ENCODE measurements at regions not wholly inside any gene's neighbourhood (a gene's known extent, or its start where the extent isn't known, plus 50 kb on each side); places are given as distances from the start of the nearest gene placed in this dataset.
"Not testable (repeated sequence)": the region's sequence is repeated elsewhere in the genome, so short reads cannot be mapped to it uniquely, and the experiment has no call there.

DNA sequence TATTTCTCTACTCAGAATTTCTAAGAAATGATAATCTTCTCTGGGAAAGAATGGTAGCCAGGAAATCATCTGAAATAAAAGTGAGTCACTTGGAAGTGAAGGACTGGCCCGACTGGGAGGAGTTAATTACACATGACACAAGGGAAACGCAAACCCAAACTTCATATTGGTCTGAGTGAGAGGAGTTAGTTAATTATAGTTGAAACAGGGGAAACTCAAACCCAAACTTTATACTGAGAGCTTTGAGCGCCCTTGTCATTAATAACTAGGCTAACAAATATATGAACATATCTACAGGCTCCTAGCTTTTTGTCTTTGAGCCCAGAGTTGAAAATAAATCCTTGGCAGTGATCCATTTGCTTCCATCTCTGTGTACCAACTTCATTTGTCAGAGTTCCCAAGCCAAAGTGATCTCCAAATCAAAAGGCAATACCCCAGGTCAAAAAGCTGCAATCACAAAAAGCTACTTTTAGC lies 187.8 kb upstream of the COL3A1 start:
- Histone ChIP-seq H3K4me3 (ENCODE audit: low read depth, low read length) (no peak overlapping the region), H3K27me3 (ENCODE audit: control insufficient read depth, insufficient read depth, low read length) (no peaks in the 10 kb centered on the region), H3K36me3 (ENCODE audit: control insufficient read depth, insufficient read depth, low read length) (no peaks in the 10 kb centered on the region)
- TF ChIP-seq CTCF (IDR thresholded peaks at IDR 0.05; ENCODE audit: insufficient read depth, low read depth, low read length): no peak
- no peak for DNase-seq (ENCODE audit: low read depth)
- ChIA-PET POLR2A (interaction anchor here (0.6 to 0.8 kb wide), 3 partner anchors 20 to 195 kb away, joined by 3 to 6 read pairs (median 5); no protein-coding TSS in a partner anchor), CTCF (no interaction called here)

DNA sequence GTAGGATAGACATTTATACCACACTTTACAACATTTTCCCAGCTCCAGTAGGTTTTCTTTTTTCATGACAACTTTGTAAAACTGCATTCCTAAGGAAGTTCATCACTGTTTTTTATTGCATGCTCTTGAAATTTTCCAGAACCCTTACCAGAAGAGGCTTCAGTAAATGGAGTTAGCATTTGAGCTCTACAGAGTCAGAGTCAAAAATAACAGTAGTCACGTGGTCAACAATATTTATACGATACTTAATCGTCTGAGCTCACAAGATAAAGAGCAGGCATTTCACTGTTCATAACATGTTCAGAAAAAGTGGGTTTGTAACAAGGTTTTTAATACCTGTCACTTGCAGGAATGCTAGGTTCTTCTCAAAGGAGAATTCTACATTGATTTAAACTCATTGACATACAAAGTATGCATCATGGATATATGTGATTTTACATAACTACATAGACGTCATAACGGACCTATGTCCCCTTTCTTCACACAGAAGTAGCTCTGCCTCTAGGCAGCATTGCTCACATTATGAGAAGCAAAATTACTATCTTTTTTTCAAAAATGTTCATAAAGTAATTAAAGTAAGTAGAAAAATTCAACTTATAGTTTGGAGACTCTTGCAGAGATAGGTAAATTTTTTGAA lies 187.0 kb upstream of the COL3A1 start:
- DNase-seq (ENCODE audit: low read depth): peak; percentile 92
- no peak overlapping the region for H3K4me3 ChIP-seq (ENCODE audit: low read depth, low read length)

DNA sequence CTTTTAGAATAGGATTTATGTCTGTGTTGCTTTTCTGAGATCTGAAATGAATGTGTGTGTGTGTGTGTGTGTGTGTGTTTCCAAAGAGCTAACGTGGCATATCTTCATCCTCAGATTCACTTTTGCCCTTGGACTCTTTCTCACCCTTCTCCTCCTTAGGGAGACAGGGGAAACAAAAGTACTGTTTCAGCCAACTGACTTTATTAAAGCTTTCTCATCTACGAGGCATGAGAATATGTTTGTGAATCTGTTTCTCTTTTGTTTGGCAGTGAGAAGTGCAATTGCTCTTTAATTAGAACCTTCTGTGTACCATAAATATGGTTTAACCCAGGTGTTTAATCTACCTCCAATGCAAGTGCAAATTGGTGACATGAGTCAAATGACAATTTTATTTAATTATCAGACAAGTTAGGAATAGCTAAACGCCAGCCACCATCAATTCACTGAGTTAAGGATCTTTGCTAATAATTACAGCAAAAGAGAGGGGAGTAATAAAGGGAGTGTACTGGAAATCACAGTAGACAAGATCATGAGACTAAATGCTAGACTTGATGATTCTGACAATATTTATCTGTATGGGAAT lies 186.4 kb upstream of the COL3A1 start:
- no peaks in the 10 kb centered on the region for H3K36me3 ChIP-seq (ENCODE audit: control insufficient read depth, insufficient read depth, low read length)
- no peaks in the 10 kb centered on the region for H3K27me3 ChIP-seq (ENCODE audit: control insufficient read depth, insufficient read depth, low read length)
- no peak for DNase-seq (ENCODE audit: low read depth)
- ChIA-PET POLR2A (interaction anchor here (0.6 to 0.8 kb wide), 2 partner anchors 189 to 345 kb away, joined by 3 to 5 read pairs; no protein-coding TSS in a partner anchor), CTCF (interaction anchor here (0.9 to 1.4 kb wide), 3 partner anchors 23 to 189 kb away, joined by 3 to 5 read pairs (median 4); no protein-coding TSS in a partner anchor)
- no peak for TF ChIP-seq CTCF (IDR thresholded peaks at IDR 0.05; ENCODE audit: insufficient read depth, low read depth, low read length)
- no peak overlapping the region for H3K4me3 ChIP-seq (ENCODE audit: low read depth, low read length)

More for the DNA sequence above, 187.0 kb upstream of the COL3A1 start:
- no peak for TF ChIP-seq CTCF (IDR thresholded peaks at IDR 0.05; ENCODE audit: insufficient read depth, low read depth, low read length)
- ChIA-PET CTCF (interaction anchor here (0.9 to 1.4 kb wide), 2 partner anchors 110 to 189 kb away, joined by 4 to 5 read pairs; no protein-coding TSS in a partner anchor), POLR2A (interaction anchor here (0.6 to 0.8 kb wide), 3 partner anchors 19 to 194 kb away, joined by 3 to 6 read pairs (median 5); no protein-coding TSS in a partner anchor)
- Histone ChIP-seq H3K36me3 (ENCODE audit: control insufficient read depth, insufficient read depth, low read length) (no peaks in the 10 kb centered on the region), H3K27me3 (ENCODE audit: control insufficient read depth, insufficient read depth, low read length) (no peaks in the 10 kb centered on the region)

DNA sequence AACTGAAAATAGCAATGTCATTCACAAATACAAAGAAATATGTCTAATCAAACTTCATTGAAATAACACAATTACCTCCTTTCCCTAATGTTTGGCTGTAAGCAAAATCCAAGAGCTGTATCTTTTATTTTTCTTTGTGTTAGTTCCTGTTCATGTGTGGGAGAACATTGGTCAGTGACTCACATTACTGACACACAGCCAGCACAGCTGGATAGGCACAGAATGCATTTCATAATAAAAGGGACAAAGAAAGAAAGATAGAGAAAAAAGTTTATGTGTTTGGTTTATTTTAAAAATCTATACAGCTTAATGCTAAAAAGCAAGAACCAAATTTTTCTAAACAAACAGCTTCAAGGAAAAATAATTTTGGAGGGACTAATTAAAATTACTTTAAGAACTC lies 185.6 kb upstream of the COL3A1 start:
- no peak for TF ChIP-seq CTCF (IDR thresholded peaks at IDR 0.05; ENCODE audit: insufficient read depth, low read depth, low read length)
- ChIA-PET POLR2A (interaction anchor here (0.6 to 0.8 kb wide), 2 partner anchors 188 to 346 kb away, joined by 3 to 5 read pairs; no protein-coding TSS in a partner anchor), CTCF (interaction anchor here (1.4 kb wide), 1 partner anchor 24 kb away, joined by 3 read pairs; no protein-coding TSS in a partner anchor)
- Histone ChIP-seq H3K36me3 (ENCODE audit: control insufficient read depth, insufficient read depth, low read length) (no peaks in the 10 kb centered on the region), H3K4me3 (ENCODE audit: low read depth, low read length) (no peak overlapping the region), H3K27me3 (ENCODE audit: control insufficient read depth, insufficient read depth, low read length) (no peaks in the 10 kb centered on the region)
- DNase-seq (ENCODE audit: low read depth): no peak

DNA sequence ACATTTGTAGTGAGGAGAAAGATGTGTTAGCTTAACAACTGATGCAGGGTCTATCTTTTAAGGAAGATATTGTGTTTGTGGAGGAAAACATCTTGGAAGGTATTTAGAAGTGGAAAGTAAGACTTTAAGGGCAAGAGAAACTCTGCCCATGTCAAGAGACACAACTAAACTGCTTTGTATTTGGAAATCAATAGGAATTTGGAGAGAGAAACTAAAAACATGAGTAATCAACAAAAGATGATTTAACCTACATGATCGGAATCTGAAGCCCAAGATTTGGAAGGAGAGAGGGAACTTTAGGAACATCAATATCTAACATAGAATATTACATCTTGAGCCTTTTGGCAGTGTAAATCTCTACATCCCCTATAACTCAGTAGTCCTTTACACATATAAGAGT lies 184.2 kb upstream of the COL3A1 start:
- H3K36me3 ChIP-seq (ENCODE audit: control insufficient read depth, insufficient read depth, low read length): no peaks in the 10 kb centered on the region
- CTCF ChIA-PET: no interaction called here
- POLR2A ChIA-PET: no interaction called here
- DNase-seq (ENCODE audit: low read depth): no peak
- no peak for TF ChIP-seq CTCF (IDR thresholded peaks at IDR 0.05; ENCODE audit: insufficient read depth, low read depth, low read length)
- no peaks in the 10 kb centered on the region for H3K27me3 ChIP-seq (ENCODE audit: control insufficient read depth, insufficient read depth, low read length)
- H3K4me3 ChIP-seq (ENCODE audit: low read depth, low read length): no peak overlapping the region

GRCh38 chr2:188794453-188794852 lies 179.7 kb upstream of the COL3A1 start:
- POLR2A ChIA-PET; H3K36me3 ChIP-seq (ENCODE audit: control insufficient read depth, insufficient read depth, low read length); H3K27me3 ChIP-seq (ENCODE audit: control insufficient read depth, insufficient read depth, low read length); CTCF ChIA-PET; DNase-seq (ENCODE audit: low read depth); H3K4me3 ChIP-seq (ENCODE audit: low read depth, low read length): not testable (repeated sequence)

All from BJ (cell line).